22Rv1 (cell line): ENCODE measurements at regions not wholly inside any gene's neighbourhood (a gene's known extent, or its start where the extent isn't known, plus 50 kb on each side); places are given as distances from the start of the nearest gene placed in this dataset.

ENCODE experiments used
- H3K27ac ChIP-seq: fragments of 450-650 bp; 2 replicates; pipeline ENCODE4 v1.5.1; 2017
- ZFX ChIP-seq: fragments of 450-650 bp; IDR thresholded peaks from 2 replicates; pipeline ENCODE4 v1.6.1; 2017; ENCODE audit warnings: antibody characterized with exemption, borderline replicate concordance
- TF ChIP-seq, protein P1 (sequence below): fragments of 450-650 bp; IDR thresholded peaks from 2 replicates; pipeline ENCODE4 v1.5.1; 2017; ENCODE audit warnings: mild to moderate bottlenecking

DNA sequence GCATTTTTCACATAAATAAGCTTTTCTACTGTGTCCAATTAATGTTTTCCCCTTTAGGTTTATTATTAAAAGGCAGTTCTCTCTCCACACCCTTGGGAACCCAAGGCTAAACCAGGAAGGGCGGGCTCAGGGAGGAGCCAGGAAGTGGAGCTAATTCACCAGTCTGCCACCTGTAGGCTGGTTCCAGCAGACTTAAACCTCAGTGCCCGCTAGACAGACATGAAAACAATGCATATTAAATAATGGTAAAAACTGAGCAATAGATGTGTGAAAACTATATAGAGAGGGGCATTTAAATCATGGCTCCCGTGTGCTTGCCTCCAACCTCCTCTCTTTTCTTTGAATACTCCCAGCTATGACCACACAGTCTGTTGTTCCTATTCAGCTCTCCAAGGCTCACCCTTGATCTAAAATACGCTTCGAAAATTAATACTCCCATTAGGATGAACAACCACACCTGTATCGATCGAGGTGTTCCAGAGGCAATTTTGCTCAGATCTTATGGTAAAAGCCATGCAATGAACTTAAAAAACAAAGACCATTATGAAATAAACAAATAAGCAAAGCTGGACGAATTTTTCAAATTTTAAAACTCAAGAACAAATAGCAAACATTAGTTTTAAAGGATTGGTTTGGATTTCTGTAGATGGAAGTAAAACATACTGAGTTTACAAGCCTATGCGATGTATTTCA is 253.3 kb downstream of the TJP1 start:
- TF ChIP-seq, protein P1, sequence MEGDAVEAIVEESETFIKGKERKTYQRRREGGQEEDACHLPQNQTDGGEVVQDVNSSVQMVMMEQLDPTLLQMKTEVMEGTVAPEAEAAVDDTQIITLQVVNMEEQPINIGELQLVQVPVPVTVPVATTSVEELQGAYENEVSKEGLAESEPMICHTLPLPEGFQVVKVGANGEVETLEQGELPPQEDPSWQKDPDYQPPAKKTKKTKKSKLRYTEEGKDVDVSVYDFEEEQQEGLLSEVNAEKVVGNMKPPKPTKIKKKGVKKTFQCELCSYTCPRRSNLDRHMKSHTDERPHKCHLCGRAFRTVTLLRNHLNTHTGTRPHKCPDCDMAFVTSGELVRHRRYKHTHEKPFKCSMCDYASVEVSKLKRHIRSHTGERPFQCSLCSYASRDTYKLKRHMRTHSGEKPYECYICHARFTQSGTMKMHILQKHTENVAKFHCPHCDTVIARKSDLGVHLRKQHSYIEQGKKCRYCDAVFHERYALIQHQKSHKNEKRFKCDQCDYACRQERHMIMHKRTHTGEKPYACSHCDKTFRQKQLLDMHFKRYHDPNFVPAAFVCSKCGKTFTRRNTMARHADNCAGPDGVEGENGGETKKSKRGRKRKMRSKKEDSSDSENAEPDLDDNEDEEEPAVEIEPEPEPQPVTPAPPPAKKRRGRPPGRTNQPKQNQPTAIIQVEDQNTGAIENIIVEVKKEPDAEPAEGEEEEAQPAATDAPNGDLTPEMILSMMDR = peak; percentile 80
- TF ChIP-seq ZFX = no peak
- peak overlapping the region; percentile 23; the same call in 1 of the 2 replicates for H3K27ac ChIP-seq

DNA sequence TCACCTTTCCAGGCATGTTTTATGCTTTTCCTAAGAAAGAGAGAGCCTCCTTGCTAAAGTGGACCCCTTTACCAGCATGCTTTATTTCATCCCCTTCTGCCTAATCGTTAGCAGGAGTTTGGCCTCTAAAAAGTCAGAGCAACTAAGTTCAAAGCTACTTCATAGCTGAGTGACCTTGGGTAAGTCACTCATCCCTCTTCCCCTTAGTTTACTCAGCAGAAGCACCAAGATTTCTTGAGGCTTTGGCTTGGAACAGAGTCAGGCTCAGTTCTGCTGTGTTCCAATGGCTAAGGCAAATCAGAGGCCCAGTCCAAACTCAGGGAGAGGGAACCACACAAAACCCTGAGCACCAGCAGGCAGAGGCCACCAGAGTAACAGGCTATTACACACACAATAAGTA is 254.9 kb downstream of the TJP1 start:
- no peak overlapping the region for H3K27ac ChIP-seq
- TF ChIP-seq, protein P1 = no peak

DNA sequence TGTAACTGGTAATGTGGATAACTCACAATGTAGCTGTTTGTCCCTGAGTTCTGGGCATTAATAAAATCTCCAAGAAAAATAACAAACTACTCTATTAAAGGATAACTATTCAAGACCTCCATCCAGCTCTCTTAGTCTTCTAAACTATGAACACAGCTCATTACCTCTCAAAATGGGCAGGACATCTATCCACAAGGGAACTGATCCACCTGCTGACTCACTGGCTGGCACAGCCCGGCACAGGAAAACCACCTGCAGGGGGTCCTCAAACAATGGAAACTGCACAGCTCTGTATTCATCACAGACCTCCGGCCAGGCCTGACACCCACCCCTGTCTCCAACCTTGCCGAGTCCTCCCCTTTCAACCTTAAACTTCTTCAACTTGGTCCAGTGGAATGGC is 255.4 kb downstream of the TJP1 start:
- no peak overlapping the region for H3K27ac ChIP-seq
- TF ChIP-seq ZFX = no peak
- TF ChIP-seq, protein P1 = no peak

DNA sequence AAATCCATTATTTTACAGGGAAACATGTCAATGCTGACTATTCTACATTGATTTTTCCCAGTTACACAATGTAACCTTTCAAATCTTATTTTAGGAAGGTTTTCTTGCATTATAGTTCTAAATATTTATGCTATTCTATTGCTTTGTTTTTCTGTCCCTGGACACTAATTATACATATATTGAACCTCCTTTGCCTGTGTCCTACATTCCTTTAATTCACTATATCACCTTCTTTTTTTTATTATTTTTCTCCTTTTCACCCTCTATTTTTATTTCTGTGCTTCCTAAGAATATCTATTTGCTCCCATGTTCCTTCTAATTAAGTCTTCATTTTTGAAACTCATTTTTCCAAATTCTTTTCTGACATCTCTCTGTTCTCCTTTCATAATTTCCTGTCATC is 259.2 kb downstream of the TJP1 start:
- TF ChIP-seq, protein P1 = no peak
- H3K27ac ChIP-seq = no peak overlapping the region

DNA sequence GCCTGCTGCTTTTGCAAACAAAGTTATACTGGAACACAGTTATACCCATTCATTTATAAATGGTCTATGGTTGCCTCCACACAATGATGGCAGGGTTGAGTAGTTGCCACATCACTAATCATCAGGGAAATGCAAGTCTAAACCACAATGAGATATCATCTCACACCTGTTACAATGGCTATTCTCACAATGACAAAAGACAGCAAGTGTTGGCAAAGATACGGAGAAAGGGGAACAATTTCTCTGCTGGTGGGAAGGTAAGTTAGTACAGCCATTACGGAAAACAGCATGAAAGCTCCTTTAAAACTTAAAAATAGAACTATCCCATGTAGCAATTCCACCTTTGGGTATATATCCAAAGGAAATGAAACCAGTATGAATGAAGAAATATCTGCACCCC is 261.4 kb downstream of the TJP1 start:
- TF ChIP-seq, protein P1 = no peak
- no peak for TF ChIP-seq ZFX
- H3K27ac ChIP-seq = no peak overlapping the region

DNA sequence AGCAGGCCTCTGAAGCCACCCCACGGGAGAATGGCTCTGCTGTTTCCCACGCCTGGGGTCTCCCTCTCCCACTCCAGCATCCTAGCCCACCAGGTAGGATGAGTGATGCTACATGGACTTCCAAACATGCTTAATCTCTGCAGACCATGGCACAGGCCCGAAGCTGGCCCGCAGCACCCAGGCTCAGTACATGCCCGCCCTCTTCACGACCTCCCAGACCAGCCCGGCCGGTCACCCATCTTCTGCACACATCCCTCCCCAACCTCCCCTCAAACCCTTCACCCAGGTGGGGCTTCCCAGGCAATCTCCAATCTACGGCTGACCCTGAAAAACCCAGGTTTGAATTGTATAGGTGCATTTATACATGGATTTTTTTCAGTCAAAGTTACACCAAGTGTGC is 264.0 kb downstream of the TJP1 start:
- TF ChIP-seq, protein P1 = no peak
- TF ChIP-seq ZFX = no peak
- H3K27ac ChIP-seq = no peak overlapping the region

DNA sequence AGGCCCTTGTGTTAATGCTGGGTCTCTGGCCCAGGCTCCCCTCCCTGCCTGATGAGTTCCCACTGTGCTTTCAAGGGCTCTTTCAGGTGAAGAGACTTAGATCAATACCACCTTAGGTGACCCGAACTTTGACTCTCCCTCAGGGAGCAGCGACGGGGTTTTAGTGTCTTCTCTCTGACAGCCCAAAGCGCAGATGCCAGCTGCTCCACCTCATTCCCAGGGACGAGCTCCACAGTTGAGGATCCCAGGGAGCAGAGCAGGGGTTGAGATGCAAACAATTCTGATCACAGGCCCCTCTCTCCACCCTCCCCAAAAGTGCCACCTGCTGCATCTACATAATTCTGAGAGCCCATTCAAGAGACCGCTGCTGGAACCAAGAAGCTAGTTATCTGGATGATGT is 265.1 kb downstream of the TJP1 start:
- no peak overlapping the region for H3K27ac ChIP-seq
- TF ChIP-seq, protein P1 = no peak
- no peak for TF ChIP-seq ZFX
